Liver (tissue), 3 donors: ENCODE measurements at regions not wholly inside any gene's neighbourhood (a gene's known extent, or its start where the extent isn't known, plus 50 kb on each side); places are given as distances from the start of the nearest gene placed in this dataset.
A peak's percentile ranks its signal among the peaks of the same experiment; 100 is the strongest.

Experiments used
- CTCF ChIP-seq: fragments of 150-350 bp; IDR thresholded peaks from 2 replicates; pipeline ENCODE4 v1.5.1; 2017; ENCODE audit warnings: improper control_type of control experiment, low read depth, low read length; ENCODE audit not compliant: missing input control
- HNF4A ChIP-seq, 2 donors: conservative IDR thresholded peaks; 2 replicates each; pipeline ENCODE4 v1.6.1; 2016; ENCODE audit warnings: antibody characterized with exemption in 2 of 2, mild to moderate bottlenecking in 2 of 2
- MAX ChIP-seq: IDR thresholded peaks from 2 replicates; pipeline ENCODE4 v1.6.1; 2016; ENCODE audit warnings: antibody characterized with exemption
- RXRA ChIP-seq, 2 donors: IDR thresholded peaks; 2 replicates each; pipeline ENCODE4 v1.6.1; 2017 to 2018; ENCODE audit warnings: antibody characterized with exemption in 2 of 2, mild to moderate bottlenecking in 1 of 2
- TF ChIP-seq, protein P1 (sequence below): IDR thresholded peaks from 2 replicates; pipeline ENCODE4 v1.6.1; 2016; ENCODE audit warnings: antibody characterized with exemption
- TF ChIP-seq, protein P2 (sequence below): IDR thresholded peaks from 2 replicates; pipeline ENCODE4 v1.6.1; 2016; ENCODE audit warnings: antibody characterized with exemption, mild to moderate bottlenecking
- donor health status: healthy.
- donor health status: healthy.

GRCh38 chr10:55747244-55747643 is 613.8 kb downstream of the ZWINT start:
- TF ChIP-seq HNF4A (conservative IDR thresholded peaks at IDR 0.05) (peak; percentile 48 to 65), RXRA (IDR thresholded peaks at IDR 0.05) (peak; percentile 37 to 61), CTCF (no peak), MAX (no peak)
- TF ChIP-seq, protein P1, sequence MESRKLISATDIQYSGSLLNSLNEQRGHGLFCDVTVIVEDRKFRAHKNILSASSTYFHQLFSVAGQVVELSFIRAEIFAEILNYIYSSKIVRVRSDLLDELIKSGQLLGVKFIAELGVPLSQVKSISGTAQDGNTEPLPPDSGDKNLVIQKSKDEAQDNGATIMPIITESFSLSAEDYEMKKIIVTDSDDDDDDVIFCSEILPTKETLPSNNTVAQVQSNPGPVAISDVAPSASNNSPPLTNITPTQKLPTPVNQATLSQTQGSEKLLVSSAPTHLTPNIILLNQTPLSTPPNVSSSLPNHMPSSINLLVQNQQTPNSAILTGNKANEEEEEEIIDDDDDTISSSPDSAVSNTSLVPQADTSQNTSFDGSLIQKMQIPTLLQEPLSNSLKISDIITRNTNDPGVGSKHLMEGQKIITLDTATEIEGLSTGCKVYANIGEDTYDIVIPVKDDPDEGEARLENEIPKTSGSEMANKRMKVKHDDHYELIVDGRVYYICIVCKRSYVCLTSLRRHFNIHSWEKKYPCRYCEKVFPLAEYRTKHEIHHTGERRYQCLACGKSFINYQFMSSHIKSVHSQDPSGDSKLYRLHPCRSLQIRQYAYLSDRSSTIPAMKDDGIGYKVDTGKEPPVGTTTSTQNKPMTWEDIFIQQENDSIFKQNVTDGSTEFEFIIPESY: no peak
- TF ChIP-seq, protein P2, sequence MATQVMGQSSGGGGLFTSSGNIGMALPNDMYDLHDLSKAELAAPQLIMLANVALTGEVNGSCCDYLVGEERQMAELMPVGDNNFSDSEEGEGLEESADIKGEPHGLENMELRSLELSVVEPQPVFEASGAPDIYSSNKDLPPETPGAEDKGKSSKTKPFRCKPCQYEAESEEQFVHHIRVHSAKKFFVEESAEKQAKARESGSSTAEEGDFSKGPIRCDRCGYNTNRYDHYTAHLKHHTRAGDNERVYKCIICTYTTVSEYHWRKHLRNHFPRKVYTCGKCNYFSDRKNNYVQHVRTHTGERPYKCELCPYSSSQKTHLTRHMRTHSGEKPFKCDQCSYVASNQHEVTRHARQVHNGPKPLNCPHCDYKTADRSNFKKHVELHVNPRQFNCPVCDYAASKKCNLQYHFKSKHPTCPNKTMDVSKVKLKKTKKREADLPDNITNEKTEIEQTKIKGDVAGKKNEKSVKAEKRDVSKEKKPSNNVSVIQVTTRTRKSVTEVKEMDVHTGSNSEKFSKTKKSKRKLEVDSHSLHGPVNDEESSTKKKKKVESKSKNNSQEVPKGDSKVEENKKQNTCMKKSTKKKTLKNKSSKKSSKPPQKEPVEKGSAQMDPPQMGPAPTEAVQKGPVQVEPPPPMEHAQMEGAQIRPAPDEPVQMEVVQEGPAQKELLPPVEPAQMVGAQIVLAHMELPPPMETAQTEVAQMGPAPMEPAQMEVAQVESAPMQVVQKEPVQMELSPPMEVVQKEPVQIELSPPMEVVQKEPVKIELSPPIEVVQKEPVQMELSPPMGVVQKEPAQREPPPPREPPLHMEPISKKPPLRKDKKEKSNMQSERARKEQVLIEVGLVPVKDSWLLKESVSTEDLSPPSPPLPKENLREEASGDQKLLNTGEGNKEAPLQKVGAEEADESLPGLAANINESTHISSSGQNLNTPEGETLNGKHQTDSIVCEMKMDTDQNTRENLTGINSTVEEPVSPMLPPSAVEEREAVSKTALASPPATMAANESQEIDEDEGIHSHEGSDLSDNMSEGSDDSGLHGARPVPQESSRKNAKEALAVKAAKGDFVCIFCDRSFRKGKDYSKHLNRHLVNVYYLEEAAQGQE: no peak
